ENCODE measurements at regions not wholly inside any gene's neighbourhood (a gene's known extent, or its start where the extent isn't known, plus 50 kb on each side); places are given as distances from the start of the nearest gene placed in this dataset.

- DNase-seq: no peak
Measured at GRCh38 chr3:22496641-22497040, 706.5 kb upstream of the UBE2E2 start.

GRCh38 chr3:22506871-22507270 is 696.3 kb upstream of the UBE2E2 start:
- DNase-seq: no peak

GRCh38 chr3:22507709-22508108 is 695.4 kb upstream of the UBE2E2 start:
- no peak for DNase-seq

- no peak for DNase-seq
Measured at GRCh38 chr3:22523925-22524324, 679.2 kb upstream of the UBE2E2 start.

GRCh38 chr3:22526266-22526837 is 676.8 kb upstream of the UBE2E2 start:
- DNase-seq: no peak

- DNase-seq: no peak
Measured at GRCh38 chr3:22536541-22536940, 666.6 kb upstream of the UBE2E2 start.

- DNase-seq: no peak
Measured at GRCh38 chr3:22537560-22537959, 665.6 kb upstream of the UBE2E2 start.

GRCh38 chr3:22542311-22542710 is 660.8 kb upstream of the UBE2E2 start:
- no peak for DNase-seq

- no peak for DNase-seq
Measured at GRCh38 chr3:22555753-22556435, 647.2 kb upstream of the UBE2E2 start.

- no peak for DNase-seq
Measured at GRCh38 chr3:22565393-22565792, 637.7 kb upstream of the UBE2E2 start.

GRCh38 chr3:22568285-22568684 is 634.8 kb upstream of the UBE2E2 start:
- DNase-seq: no peak

GRCh38 chr3:22569570-22569969 is 633.6 kb upstream of the UBE2E2 start:
- DNase-seq: no peak

GRCh38 chr3:22581007-22581406 is 622.1 kb upstream of the UBE2E2 start:
- no peak for DNase-seq

- DNase-seq: no peak
Measured at GRCh38 chr3:22582266-22582665, 620.9 kb upstream of the UBE2E2 start.

GRCh38 chr3:22585504-22585903 is 617.6 kb upstream of the UBE2E2 start:
- DNase-seq: no peak

GRCh38 chr3:22585911-22586310 is 617.2 kb upstream of the UBE2E2 start:
- no peak for DNase-seq

- no peak for DNase-seq
Measured at GRCh38 chr3:22587446-22587845, 615.7 kb upstream of the UBE2E2 start.

- no peak for DNase-seq
Measured at GRCh38 chr3:22593638-22594037, 609.5 kb upstream of the UBE2E2 start.

GRCh38 chr3:22594990-22595389 is 608.1 kb upstream of the UBE2E2 start:
- no peak for DNase-seq

- no peak for DNase-seq
Measured at GRCh38 chr3:22606461-22606860, 596.7 kb upstream of the UBE2E2 start.

- no peak for DNase-seq
Measured at GRCh38 chr3:22606938-22607337, 596.2 kb upstream of the UBE2E2 start.

- no peak for DNase-seq
Measured at GRCh38 chr3:22608093-22608492, 595.0 kb upstream of the UBE2E2 start.

GRCh38 chr3:22608721-22609120 is 594.4 kb upstream of the UBE2E2 start:
- DNase-seq: no peak

- DNase-seq: no peak
Measured at GRCh38 chr3:22609139-22609538, 594.0 kb upstream of the UBE2E2 start.

- DNase-seq: no peak
Measured at GRCh38 chr3:22612927-22613326, 590.2 kb upstream of the UBE2E2 start.
